ENCODE measurements at regions not wholly inside any gene's neighbourhood (a gene's known extent, or its start where the extent isn't known, plus 50 kb on each side); places are given as distances from the start of the nearest gene placed in this dataset.
A peak's percentile ranks its signal among the peaks of the same experiment; 100 is the strongest.

DNA sequence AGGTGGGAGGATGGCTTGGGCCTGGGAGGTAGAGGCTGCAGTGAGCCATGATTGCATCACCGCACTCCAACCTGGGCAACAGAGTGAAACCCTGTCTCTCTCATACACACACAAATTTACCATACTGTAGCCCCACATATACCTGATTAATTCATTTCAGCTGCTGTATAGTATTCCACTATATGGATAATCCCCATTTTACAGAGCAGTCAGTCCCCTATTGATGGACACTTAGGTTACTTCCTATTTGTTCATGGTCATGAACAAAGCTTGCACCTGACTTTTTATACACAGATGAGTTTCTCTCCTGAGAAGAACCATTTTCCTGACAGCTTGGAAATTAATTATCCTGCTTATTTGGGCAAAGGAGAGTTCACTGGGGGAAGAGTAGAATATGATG, 59.2 kb downstream of the EMX2 start:
- no peak for DNase-seq (ENCODE audit: low spot score)

DNA sequence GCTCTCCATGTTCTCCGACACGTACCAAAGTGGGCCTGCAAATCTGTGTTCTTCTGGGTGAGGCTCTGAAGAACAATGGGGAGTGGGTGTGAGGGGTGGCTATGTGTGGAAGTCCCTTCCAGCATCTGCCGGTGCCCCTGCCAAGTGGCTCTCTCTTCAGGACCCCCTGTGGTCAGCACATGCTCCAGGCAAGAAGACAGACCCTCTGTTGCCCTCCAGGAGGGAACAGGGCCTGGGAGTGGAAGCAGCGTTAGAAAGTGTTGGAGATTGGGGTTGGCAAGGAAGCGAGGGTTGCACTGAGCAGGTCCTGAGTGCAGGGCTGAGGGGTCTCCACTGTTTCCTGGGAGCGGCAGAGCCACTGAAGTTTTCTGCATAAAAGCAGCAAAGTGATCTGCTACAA, 60.5 kb downstream of the EMX2 start:
- DNase-seq (ENCODE audit: low spot score) = no peak

DNA sequence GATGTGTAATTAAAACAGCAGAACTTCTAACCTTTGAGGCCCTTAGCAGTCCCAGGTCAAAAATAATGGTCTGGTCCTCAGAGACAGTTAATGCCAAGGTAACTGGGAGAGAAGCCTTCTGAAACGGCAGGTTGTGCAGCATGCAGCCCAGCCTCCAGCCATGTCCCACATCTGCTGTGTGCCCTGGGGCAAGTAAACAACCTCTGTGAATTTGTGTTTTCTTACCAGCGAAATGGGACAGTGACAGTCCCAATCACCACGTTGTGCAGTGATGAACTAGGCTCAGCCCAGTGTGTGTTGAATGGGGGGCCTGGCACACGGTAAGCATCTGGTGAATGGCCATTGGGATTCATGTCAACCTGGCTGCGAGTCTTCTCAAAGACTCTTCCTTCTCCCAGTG, 61.2 kb downstream of the EMX2 start:
- DNase-seq (ENCODE audit: low spot score) = no peak

DNA sequence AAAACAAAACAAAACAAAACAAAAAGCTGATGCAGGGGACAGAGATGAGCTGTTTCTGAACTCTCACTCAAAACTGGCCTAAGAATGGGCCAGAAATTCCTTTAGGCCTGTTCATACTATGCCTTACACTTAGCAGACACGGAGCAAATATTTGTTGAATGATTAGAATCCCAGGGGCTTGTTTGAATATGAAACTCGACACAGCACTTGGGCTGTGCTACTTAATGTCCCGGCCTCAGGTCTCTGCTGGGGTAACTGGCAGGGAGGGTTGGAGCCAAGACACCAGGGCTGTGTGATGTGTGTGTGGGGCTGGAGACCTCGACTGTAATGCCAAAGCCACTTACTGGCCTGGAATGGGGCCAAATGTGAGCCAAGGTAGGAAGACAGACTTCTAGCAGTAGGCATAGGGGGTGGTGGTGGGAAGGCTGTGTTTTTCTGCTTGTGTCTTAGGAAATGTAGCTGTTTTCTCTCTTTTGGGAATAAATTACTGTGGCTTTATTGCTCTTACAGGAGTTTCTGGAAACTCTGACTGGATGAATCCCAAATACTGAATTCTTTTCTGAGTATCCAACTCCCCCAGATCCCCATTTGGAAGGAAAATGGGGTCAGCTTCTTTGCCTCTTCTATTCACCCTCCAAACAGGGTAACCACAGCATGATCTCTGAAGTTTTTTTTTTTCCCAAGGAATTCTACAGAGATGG, 66.7 kb downstream of the EMX2 start:
- DNase-seq (ENCODE audit: low spot score) = peak; percentile 73

DNA sequence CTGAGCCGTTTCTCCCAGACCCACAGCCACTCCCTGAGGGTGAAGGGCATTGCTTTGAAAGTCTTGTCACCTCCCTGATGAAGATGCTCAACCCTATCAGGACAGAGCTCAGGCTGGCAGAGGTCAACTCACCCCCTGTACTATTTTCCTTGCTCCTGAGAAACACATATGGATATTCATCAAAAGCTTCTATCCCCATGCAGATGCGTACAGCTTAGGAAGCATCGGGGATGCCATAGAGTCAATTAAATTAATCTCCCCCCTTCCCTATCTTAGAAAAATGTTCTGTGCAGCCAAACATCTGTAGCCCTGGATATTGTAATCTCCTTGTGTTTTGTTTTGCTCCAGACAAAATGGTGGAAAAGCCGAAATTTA, 67.2 kb downstream of the EMX2 start:
- no peak for DNase-seq (ENCODE audit: low spot score)

DNA sequence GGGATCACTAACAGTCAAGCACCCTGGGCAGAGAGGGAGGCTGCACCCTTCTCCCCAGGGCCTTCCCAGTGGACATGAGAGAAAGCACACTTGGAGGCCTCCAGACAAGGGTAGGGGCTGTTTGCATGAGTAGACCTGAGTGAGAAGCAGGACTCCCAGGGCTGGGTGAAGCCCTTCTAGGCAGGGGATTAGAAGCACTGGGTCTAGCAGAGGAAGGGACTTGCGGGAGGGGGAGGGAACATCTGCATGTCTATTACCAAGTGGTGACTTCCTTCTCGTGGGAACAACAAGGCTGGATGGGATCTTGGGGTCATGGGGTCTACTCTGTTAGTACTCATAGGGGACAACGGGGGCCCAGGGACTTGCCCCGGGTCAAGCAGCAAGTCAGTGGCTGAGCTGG, 67.8 kb downstream of the EMX2 start:
- DNase-seq (ENCODE audit: low spot score) = no peak

DNA sequence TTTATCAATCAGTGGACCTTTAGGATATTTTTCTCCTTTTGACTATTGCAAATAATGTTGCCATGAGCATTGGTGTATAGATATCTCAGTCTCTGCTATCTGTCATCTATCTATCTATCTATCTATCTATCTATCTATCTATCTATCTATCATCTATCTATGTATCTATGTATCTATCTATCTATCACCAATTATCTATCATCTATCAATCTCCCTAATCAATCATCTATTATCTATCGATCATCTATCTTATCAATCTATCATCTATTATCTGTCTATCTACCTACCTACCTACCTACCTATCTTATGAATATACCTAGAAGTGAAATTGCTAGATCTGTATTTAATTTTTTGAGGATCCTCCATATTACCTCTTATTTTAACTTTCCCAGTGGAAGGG, 69.6 kb downstream of the EMX2 start:
- no peak for DNase-seq (ENCODE audit: low spot score)

DNA sequence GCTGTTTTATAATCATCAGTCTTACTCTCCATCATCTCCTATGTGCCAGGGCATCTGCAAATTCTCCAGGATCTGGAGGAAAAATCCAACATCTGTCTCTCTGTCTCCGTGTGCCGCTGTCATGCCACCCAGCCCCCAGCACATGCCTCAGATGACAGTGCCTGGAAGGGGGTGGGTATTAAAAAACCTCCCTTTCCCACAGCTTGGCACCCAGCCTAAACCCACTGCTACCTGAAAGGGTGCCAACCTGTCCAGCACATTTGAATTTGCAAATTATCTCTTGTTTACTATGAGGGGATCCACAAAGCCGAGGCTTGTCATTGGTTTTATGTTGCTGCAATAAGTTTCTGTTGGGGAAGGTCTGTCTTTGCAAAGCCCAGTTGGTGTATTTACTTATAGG, 73.1 kb downstream of the EMX2 start:
- DNase-seq (ENCODE audit: low spot score) = peak; percentile 25

DNA sequence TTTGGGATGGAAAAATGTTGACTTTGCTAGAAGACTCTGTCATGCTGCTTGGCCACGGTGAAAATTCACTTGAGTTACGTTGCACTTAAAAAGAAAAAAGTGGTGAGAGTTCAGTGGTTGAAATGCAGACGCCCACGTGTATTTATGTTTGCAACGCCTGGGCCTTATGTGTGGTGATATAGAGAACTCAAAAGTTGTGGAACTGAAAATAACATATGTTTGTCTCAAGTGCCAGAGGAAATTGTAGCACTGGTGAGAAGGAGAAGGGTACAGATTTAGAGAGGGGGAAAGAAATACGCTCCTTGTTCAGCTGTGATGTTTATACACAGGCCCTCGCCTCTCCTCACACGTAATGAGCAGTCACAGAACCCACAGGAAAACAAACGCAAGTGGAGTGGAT, 73.6 kb downstream of the EMX2 start:
- DNase-seq (ENCODE audit: low spot score) = peak; percentile 28

DNA sequence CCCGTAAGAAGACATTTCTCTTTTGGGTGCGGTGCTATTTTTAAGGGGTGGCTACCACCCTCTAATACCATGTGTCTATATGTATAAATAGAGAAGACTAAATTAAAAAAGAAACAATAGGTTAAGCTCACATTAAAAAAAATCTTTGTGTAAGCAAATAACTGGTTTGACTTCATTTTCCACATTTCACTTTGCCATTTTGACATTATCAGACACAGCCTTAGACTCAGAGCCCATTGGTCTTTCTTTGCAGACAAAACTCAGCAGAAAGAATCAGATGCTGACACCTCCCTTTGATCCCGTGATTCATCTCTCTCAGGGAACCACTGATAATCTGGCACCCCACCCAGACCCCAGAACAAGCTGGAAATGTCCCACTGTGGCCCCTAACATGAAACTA, 74.5 kb downstream of the EMX2 start:
- peak; percentile 4 for DNase-seq (ENCODE audit: low spot score)

DNA sequence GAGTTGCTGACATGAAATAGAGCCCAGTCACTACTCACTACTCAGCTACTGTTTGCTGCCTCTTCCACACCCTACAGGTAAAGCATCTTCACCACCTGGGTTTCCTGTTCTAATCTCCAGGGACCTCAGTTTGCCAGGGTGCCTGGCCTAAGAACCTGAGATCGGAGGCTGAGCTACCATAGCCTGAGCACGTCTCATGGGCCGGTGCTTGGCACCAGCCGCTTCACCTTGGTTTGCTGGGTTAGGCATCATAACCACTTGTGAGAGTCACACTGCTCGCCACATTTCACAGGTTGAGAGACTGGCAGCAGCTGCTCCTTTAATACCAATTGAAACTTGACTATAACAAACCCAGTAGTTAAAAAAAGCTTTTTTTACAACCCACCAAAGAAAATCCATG, 75.1 kb downstream of the EMX2 start:
- DNase-seq (ENCODE audit: low spot score) = peak; percentile 58

DNA sequence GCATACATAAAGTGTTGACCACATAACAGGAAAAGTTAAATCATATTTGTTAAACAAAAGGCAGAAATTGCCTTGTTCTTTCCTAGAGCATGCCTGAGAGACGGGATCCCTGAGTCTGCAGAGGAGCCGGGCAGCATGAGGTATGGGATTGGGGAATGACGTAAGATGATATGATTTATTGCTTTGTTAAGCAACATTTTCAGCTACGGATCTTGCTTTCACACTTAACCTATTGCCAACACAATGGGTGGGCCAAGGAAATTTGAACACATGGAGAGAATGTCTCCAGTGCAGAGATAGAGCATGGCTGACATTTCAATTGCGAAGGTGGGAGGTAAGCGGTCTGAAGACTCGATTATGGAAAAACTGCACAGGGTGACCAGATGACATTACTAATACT, 76.7 kb downstream of the EMX2 start:
- DNase-seq (ENCODE audit: low spot score) = peak; percentile 44

DNA sequence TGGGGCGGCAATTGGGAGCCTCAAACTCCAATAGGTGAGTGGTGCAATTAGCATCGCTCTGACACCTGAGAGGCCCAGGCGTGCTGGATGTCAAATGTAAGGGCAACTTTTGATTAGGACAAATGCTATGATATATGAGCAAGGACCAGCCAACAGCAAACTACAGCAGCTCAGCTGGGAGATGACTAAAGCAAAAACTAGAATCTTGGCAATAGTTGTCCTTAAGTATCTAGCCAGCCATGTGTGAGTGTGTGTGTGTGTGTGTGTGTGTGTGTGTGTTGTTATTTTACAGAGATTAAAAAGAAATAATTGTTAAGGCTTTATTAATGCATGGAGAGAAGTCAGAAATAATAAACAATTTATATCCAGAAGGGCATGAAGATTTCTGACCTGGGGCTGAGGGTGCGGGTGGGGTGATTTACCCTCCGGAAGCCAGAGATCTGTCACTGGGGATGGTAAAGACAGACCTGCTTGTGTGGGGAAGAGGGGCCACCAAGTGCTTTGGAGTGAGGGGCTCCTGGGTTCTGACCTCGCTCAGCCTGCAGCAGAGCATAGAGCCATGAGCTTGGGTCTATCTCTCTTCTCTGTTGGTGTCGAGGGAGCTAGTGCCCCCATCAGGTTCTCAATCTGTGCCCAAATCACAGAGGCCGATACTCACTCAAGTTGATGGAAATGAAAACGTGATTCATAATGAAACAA, 77.3 kb downstream of the EMX2 start:
- DNase-seq (ENCODE audit: low spot score) = peak; percentile 36

DNA sequence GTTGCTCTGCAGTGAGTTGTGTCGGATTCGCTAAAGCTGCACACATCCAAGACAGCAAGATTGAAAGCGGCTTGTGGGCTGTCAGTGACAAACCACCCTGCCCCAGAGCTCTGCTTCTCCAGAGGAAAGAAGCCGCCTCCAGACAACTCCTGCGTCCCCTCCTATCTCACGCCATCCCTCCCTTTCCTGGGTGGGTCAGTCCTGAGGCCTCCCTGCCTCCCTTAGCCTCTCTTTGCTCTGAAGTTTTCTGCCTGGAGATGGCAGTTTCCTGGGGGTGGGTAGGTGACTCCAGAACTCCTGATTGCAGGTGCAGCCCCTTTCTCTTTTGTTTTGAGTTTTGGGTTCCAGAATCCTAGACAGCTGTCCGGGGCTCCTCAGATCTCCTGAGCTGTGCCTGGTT, 78.7 kb downstream of the EMX2 start:
- DNase-seq (ENCODE audit: low spot score) = peak; percentile 44

DNA sequence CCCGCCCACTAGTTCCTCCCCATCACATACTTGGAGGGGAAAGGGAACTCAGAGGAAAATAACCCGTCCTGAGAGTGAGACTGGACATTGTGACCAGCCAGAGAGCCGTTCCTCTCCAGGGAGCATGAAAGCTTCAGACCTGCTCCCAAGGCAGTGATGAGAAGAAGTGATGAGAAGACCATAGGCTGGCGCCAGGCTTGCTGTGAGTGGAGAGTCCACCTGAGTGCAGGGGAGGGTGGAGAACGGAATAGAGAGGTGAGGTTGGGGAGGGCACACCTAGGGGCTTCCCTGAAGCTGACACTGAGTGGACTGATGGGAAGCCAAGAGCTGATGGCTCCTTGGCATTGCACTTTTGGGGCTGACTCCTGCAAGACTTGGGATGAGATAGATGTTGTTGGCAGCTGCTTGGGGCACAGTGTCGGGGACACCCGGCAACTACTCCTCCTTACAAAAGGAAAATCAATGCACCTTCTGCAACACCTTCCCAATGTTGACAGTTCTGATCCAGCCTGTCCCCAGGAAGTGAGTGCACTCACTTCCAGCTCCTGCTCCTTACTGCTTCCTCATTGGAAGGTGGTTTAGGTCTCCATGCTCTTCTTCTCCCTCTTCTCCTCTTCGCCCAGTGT, 79.4 kb downstream of the EMX2 start:
- DNase-seq (ENCODE audit: low spot score) = peak; percentile 36

DNA sequence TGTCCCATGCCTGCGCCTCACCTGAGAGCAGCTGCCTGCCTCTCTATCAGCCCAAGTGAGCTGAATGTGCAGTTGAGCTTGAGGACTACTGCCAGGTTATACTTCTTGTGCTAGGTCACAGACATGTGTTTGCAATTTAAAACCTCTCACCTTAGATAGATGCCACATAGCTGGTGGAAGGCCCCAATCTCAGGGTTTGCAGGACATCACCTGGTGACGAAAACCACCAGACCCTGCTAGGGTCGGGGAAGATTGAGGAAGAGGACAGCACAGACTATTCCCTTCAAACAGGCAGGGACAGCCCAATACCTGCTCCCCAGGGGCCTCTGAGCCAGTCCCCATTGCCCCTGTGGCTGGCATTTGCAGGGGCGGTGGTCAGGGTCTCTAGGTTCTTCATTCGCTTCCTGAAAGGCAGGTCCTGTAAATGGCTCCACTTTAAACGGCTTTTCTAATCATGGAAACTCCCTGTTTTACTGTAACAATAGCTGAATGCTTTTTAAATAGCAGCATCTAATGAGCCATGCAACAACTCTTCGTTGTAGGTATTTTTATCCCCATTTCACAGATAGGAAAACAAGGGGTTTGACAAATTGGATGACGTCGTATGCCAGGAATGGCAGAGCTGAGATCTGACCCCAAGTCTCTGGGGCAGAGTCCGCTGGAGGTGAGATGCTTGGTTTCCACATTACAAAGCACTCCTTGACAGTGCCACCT, 80.1 kb downstream of the EMX2 start:
- DNase-seq (ENCODE audit: low spot score) = peak; percentile 26

DNA sequence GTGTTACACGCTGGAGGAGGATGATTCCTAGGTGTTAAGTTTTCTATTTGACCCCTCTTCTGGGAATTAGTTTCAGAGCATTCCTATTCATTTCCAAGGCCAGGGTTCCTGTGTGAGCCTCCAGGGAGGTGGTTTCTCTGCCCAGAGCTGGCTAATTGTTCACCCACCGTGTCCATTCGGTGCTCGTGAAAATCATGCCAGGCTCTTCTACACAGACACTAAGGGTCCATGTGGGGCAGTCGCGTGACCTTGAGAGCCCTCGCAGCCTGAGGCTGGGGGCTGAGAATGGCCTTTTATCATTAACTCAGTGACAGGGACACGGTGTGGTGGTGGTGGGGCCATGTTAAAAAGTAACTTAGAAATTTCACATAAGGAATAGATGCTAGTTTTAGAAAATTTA, 83.7 kb downstream of the EMX2 start:
- DNase-seq (ENCODE audit: low spot score) = no peak

DNA sequence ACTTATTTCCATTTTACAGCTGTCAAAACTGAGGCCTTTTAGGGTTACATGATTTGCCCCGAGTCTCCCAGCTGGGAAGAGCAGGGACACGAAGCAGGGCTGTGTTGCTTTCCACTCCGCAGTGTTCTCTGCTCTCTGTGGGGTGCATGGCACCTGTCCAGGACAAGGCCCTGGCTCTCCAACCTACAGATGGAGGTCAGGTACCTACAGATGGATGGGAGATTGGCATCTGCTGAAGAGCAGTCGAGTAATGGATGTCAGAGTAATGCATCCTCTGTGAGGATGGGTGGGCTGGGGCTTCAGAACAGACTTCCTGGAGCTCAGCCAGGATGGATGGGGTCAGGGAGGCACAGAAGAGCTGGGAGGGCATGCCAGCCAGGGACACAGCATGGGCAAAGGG, 85.0 kb downstream of the EMX2 start:
- DNase-seq (ENCODE audit: low spot score) = peak; percentile 30

DNA sequence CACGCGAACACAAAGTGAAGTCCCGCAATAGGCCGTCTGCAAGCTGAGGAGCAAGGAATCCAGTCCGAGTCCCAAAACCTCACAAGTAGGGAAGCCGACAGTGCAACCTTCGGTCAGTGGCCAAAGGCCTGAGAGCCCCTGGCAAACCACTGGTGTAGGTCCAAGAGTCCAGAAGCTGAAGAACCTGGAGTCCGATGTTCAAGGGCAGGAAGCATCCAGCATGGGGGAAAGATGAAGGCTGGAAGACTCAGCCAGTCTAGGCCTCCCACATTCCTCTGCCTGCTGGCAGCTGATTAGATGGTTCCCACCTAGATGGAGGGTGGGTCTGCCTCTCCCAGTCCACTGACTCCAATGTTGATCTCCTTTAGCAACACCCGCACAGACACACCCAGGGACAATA, 87.2 kb downstream of the EMX2 start:
- DNase-seq (ENCODE audit: low spot score) = peak; percentile 30

DNA sequence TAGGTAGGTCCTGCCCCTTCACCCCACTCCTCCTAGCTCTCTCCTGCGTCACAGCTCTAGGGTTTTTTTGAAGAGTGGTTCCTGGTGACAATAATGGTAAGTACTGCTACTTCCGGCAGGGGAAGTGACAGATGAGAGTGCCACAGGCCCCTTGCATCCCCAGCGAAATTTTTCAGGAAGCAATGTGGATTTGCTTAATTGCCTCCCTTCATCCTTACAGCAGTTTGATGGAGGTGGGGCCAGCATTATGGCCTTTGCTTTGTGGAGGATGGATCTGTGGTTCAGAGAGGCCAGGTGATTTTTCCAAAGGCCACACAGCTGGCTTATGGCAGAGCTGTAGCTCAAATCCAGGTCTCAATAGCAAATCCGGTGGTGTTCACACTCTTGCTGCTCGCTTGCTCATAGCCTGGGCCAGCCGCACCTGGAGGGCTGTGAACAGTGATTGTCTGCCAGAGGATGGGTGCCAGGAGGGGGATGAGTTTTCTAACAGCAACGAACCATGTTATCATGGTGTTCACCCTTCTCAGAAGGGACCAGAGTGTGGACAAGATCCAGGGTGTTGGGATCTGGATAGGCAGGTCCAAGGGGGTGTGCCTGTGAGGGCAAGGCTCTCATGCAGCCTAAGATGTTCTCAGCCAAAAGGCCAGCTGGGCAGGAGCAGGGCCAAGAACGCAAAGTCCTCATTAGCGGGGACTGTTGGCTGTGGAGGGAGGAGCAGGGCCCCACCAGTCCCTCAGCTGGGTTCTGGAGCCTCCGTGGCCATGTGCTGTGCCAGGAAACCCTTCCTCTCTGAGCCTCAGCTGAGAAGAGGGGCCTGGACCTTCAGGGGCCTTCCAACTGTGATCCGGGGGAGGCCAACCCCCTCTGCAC, 89.0 kb downstream of the EMX2 start:
- peak; percentile 75 for DNase-seq (ENCODE audit: low spot score)

DNA sequence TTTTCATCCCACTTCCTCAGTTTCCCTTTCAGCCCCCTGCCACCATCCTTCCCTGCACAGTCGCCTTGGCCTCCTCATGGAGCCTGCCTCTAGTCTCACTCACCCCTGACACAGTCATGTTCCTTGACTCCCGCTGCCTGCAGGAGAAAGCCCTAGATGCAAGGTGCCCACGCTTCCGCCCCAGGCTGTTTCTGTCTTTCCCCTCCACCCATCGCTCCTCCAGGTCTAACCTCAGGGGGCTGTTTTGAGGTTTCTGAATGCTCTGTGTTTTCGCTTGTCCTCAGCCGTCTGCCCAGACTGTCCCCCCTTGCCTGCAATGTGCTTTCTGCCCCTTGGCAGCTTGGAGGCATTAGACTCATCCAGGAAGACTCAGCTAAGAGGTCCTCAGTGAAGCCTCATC, 89.9 kb downstream of the EMX2 start:
- DNase-seq (ENCODE audit: low spot score) = no peak

DNA sequence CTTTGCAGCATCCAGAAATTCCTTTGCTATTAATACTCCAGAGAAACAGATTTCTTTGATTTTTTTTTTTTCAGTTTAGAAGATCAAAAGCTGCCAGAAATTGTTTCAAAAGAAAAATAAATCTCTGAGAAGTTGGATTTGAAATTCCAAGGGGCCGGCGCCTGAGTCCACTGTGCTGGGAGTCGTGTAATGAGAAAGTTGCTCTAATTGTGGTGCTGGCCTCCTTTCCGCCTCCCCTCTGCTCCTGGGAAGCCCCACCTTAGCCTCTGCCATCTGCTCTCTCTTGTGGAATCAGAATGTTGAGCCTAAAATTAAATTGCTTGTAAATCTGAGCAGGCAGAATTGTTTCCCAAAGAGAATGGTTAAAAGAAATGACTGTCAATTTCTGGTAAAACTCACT, 93.3 kb downstream of the EMX2 start:
- no peak for DNase-seq (ENCODE audit: low spot score)

Measured in left forelimb (tissue), 1 donor.